ENCODE measurements at regions not wholly inside any gene's neighbourhood (a gene's known extent, or its start where the extent isn't known, plus 50 kb on each side); places are given as distances from the start of the nearest gene placed in this dataset.

- Histone ChIP-seq H3K27ac (ENCODE audit: low read length, poor library complexity, severe bottlenecking) (no peak overlapping the region), H4K8ac (ENCODE audit: low read length) (no peak overlapping the region), H3K4me3 (ENCODE audit: insufficient read depth in 1 of 2, low read depth in 1 of 2, low read length in 2 of 2) (no peak overlapping the region), H2BK120ac (ENCODE audit: low read depth, low read length) (no peak overlapping the region), H3K4me1 (ENCODE audit: control insufficient read depth, insufficient read depth, low read depth, low read length) (peaks cover 2% of the 10 kb centered on the region), H2BK12ac (ENCODE audit: low read length in 2 of 2) (no peak overlapping the region), H3K14ac (ENCODE audit: low read length in 2 of 2) (no peak overlapping the region), H3K4me2 (ENCODE audit: low read length, poor library complexity, severe bottlenecking) (no peak overlapping the region), H3K79me1 (replicated peaks; ENCODE audit: low read length, poor library complexity, severe bottlenecking) (no peaks in the 10 kb centered on the region), H3K36me3 (ENCODE audit: control insufficient read depth in 1 of 2, insufficient read depth in 2 of 2, low read depth in 1 of 2, low read length in 2 of 2) (no peaks in the 10 kb centered on the region), H4K91ac (ENCODE audit: low read length) (no peak overlapping the region), H3K27me3 (ENCODE audit: control insufficient read depth in 1 of 2, insufficient read depth in 1 of 2, low read length in 2 of 2) (peaks cover 29 to 45% of the 10 kb centered on the region in 2 experiments), H2AFZ (ENCODE audit: low read depth, low read length) (no peak overlapping the region), H3K9ac (ENCODE audit: low read length) (no peak overlapping the region), H3K4ac (ENCODE audit: low read depth in 1 of 2, low read length in 2 of 2) (no peak overlapping the region), H2AK5ac (ENCODE audit: low read length, severe bottlenecking) (no peak overlapping the region), H3K23ac (ENCODE audit: low read length in 2 of 2) (no peak overlapping the region), H3K18ac (ENCODE audit: low read depth in 1 of 2, low read length in 2 of 2) (no peak overlapping the region), H3K9me3 (ENCODE audit: control insufficient read depth, low read length) (no peaks in the 10 kb centered on the region), H2BK5ac (ENCODE audit: low read depth, low read length, poor library complexity, severe bottlenecking) (no peak overlapping the region), H2BK15ac (ENCODE audit: low read depth, poor library complexity, severe bottlenecking) (no peak overlapping the region)
- DNase-seq = no peak
- WGBS = 76% methylated on average over 7 of the region's 7 CpGs
Measured at GRCh38 chr3:127487196-127487595, 103.3 kb downstream of the TPRA1 start.

GRCh38 chr3:127486321-127486944 is 104.1 kb downstream of the TPRA1 start:
- no peak overlapping the region for H2BK120ac ChIP-seq (ENCODE audit: low read depth, low read length)
- H3K4me3 ChIP-seq (ENCODE audit: insufficient read depth in 1 of 2, low read depth in 1 of 2, low read length in 2 of 2) = no peak overlapping the region
- DNase-seq = no peak

GRCh38 chr3:127485396-127486170 is 105.0 kb downstream of the TPRA1 start:
- Histone ChIP-seq H3K27ac (ENCODE audit: low read length, poor library complexity, severe bottlenecking) (no peak overlapping the region), H2AFZ (ENCODE audit: low read depth, low read length) (no peak overlapping the region), H4K91ac (ENCODE audit: low read length) (no peak overlapping the region), H3K14ac (ENCODE audit: low read length in 2 of 2) (no peak overlapping the region), H3K9ac (ENCODE audit: low read length) (no peak overlapping the region), H3K27me3 (ENCODE audit: control insufficient read depth in 1 of 2, insufficient read depth in 1 of 2, low read length in 2 of 2) (peaks cover 29 to 37% of the 10 kb centered on the region in 2 experiments), H2AK5ac (ENCODE audit: low read length, severe bottlenecking) (no peak overlapping the region), H2BK12ac (ENCODE audit: low read length in 2 of 2) (no peak overlapping the region), H3K18ac (ENCODE audit: low read depth in 1 of 2, low read length in 2 of 2) (no peak overlapping the region), H3K4me2 (ENCODE audit: low read length, poor library complexity, severe bottlenecking) (no peak overlapping the region), H3K23ac (ENCODE audit: low read length in 2 of 2) (no peak overlapping the region), H2BK15ac (ENCODE audit: low read depth, poor library complexity, severe bottlenecking) (no peak overlapping the region), H3K4me1 (ENCODE audit: control insufficient read depth, insufficient read depth, low read depth, low read length) (peaks cover 2% of the 10 kb centered on the region), H4K8ac (ENCODE audit: low read length) (no peak overlapping the region), H3K79me1 (replicated peaks; ENCODE audit: low read length, poor library complexity, severe bottlenecking) (no peaks in the 10 kb centered on the region), H2BK5ac (ENCODE audit: low read depth, low read length, poor library complexity, severe bottlenecking) (no peak overlapping the region), H3K36me3 (ENCODE audit: control insufficient read depth in 1 of 2, insufficient read depth in 2 of 2, low read depth in 1 of 2, low read length in 2 of 2) (no peaks in the 10 kb centered on the region), H3K4ac (ENCODE audit: low read depth in 1 of 2, low read length in 2 of 2) (no peak overlapping the region), H3K9me3 (ENCODE audit: control insufficient read depth, low read length) (no peaks in the 10 kb centered on the region), H2BK120ac (ENCODE audit: low read depth, low read length) (no peak overlapping the region), H3K4me3 (ENCODE audit: insufficient read depth in 1 of 2, low read depth in 1 of 2, low read length in 2 of 2) (no peak overlapping the region)
- no peak for DNase-seq
- 86% methylated on average over 8 of the region's 8 CpGs for WGBS

More at GRCh38 chr3:127486321-127486944, 104.1 kb downstream of the TPRA1 start:
- Histone ChIP-seq H3K79me1 (replicated peaks; ENCODE audit: low read length, poor library complexity, severe bottlenecking) (no peaks in the 10 kb centered on the region), H3K14ac (ENCODE audit: low read length in 2 of 2) (no peak overlapping the region), H2BK5ac (ENCODE audit: low read depth, low read length, poor library complexity, severe bottlenecking) (no peak overlapping the region), H3K18ac (ENCODE audit: low read depth in 1 of 2, low read length in 2 of 2) (no peak overlapping the region), H3K36me3 (ENCODE audit: control insufficient read depth in 1 of 2, insufficient read depth in 2 of 2, low read depth in 1 of 2, low read length in 2 of 2) (no peaks in the 10 kb centered on the region), H3K23ac (ENCODE audit: low read length in 2 of 2) (no peak overlapping the region), H3K4me2 (ENCODE audit: low read length, poor library complexity, severe bottlenecking) (no peak overlapping the region), H3K27ac (ENCODE audit: low read length, poor library complexity, severe bottlenecking) (no peak overlapping the region), H2AFZ (ENCODE audit: low read depth, low read length) (no peak overlapping the region), H4K8ac (ENCODE audit: low read length) (no peak overlapping the region), H3K27me3 (ENCODE audit: control insufficient read depth in 1 of 2, insufficient read depth in 1 of 2, low read length in 2 of 2) (peaks cover 29 to 41% of the 10 kb centered on the region in 2 experiments), H3K9me3 (ENCODE audit: control insufficient read depth, low read length) (no peaks in the 10 kb centered on the region), H2BK12ac (ENCODE audit: low read length in 2 of 2) (no peak overlapping the region), H3K4ac (ENCODE audit: low read depth in 1 of 2, low read length in 2 of 2) (no peak overlapping the region), H2BK15ac (ENCODE audit: low read depth, poor library complexity, severe bottlenecking) (no peak overlapping the region), H4K91ac (ENCODE audit: low read length) (no peak overlapping the region), H2AK5ac (ENCODE audit: low read length, severe bottlenecking) (no peak overlapping the region), H3K4me1 (ENCODE audit: control insufficient read depth, insufficient read depth, low read depth, low read length) (peaks cover 2% of the 10 kb centered on the region), H3K9ac (ENCODE audit: low read length) (no peak overlapping the region)
- 86% methylated on average over 9 of the region's 10 CpGs for whole genome bisulfite sequencing

GRCh38 chr3:127484601-127485388 is 105.7 kb downstream of the TPRA1 start:
- no peaks in the 10 kb centered on the region for H3K9me3 ChIP-seq (ENCODE audit: control insufficient read depth, low read length)
- no peak for DNase-seq
- H3K4me1 ChIP-seq (ENCODE audit: control insufficient read depth, insufficient read depth, low read depth, low read length) = peaks cover 2% of the 10 kb centered on the region
- WGBS = 69% methylated on average over 8 of the region's 9 CpGs
- H3K9ac ChIP-seq (ENCODE audit: low read length) = no peak overlapping the region
- no peak overlapping the region for H3K27ac ChIP-seq (ENCODE audit: low read length, poor library complexity, severe bottlenecking)
- H2AFZ ChIP-seq (ENCODE audit: low read depth, low read length) = no peak overlapping the region
- peaks cover 21 to 37% of the 10 kb centered on the region in 2 experiments for H3K27me3 ChIP-seq (ENCODE audit: control insufficient read depth in 1 of 2, insufficient read depth in 1 of 2, low read length in 2 of 2)
- no peak overlapping the region for H3K4ac ChIP-seq (ENCODE audit: low read depth in 1 of 2, low read length in 2 of 2)
- H2BK15ac ChIP-seq (ENCODE audit: low read depth, poor library complexity, severe bottlenecking) = no peak overlapping the region
- no peak overlapping the region for H3K4me2 ChIP-seq (ENCODE audit: low read length, poor library complexity, severe bottlenecking)
- H3K14ac ChIP-seq (ENCODE audit: low read length in 2 of 2) = no peak overlapping the region
- no peak overlapping the region for H2BK12ac ChIP-seq (ENCODE audit: low read length in 2 of 2)
- no peak overlapping the region for H4K8ac ChIP-seq (ENCODE audit: low read length)
- H2BK5ac ChIP-seq (ENCODE audit: low read depth, low read length, poor library complexity, severe bottlenecking) = no peak overlapping the region
- H2AK5ac ChIP-seq (ENCODE audit: low read length, severe bottlenecking) = no peak overlapping the region
- H4K91ac ChIP-seq (ENCODE audit: low read length) = no peak overlapping the region
- no peak overlapping the region for H3K4me3 ChIP-seq (ENCODE audit: insufficient read depth in 1 of 2, low read depth in 1 of 2, low read length in 2 of 2)
- H2BK120ac ChIP-seq (ENCODE audit: low read depth, low read length) = no peak overlapping the region
- no peaks in the 10 kb centered on the region for H3K79me1 ChIP-seq (replicated peaks; ENCODE audit: low read length, poor library complexity, severe bottlenecking)
- no peak overlapping the region for H3K23ac ChIP-seq (ENCODE audit: low read length in 2 of 2)
- no peak overlapping the region for H3K18ac ChIP-seq (ENCODE audit: low read depth in 1 of 2, low read length in 2 of 2)
- no peaks in the 10 kb centered on the region for H3K36me3 ChIP-seq (ENCODE audit: control insufficient read depth in 1 of 2, insufficient read depth in 2 of 2, low read depth in 1 of 2, low read length in 2 of 2)
